ENCODE measurements at regions not wholly inside any gene's neighbourhood (a gene's known extent, or its start where the extent isn't known, plus 50 kb on each side); places are given as distances from the start of the nearest gene placed in this dataset.

DNA sequence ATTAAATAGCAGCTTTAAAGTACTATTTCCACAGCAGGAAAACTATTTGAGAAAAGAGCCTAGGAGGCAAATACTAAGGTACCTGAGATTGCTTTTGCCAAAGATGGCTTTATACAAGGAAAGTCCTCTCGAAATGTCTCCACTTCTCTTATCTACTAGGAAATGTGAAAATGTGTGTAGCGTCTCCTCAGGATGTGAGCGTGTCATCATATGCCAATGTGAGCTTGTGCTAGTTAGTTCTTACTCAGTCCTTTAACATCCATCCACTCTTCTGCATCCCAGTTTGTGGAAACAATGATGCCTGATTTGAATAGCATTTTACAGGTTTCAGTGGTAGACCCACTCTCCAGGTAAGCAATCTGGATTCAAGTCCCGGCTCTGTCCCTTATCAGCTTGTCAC, 421.0 kb downstream of the DYNC2H1 start:
- DNase-seq (ENCODE audit: low spot score), result no peak

DNA sequence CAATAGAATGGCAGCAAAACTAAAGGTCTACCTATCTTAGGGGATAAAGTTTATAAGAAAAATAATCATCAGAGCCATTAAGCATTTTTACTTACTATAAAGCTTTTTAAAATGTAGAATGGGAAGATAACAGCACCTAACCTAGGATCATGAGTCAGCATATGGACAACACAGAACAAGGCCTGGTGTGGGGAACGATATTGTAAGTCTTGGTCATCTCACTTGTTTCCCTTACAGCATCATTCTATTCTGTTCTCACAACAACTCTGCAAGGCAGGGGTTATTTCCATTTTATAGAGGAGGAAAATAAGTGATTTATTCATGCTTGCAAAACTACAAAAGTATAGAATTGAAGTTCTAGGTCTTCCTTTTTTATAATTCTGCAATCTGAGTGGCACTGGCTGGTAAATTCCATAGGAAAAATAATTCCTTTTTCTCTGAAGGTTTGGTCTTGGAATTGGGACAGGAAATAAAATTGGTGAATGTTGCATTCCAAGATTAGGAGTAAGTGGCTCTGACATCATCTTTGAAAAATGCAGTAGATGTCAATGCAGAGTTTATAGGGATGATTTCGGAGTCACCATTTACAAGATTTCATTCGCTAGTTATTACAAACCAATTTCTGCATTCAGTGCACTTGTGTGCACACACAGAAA, 423.0 kb downstream of the DYNC2H1 start:
- DNase-seq (ENCODE audit: low spot score), result no peak

DNA sequence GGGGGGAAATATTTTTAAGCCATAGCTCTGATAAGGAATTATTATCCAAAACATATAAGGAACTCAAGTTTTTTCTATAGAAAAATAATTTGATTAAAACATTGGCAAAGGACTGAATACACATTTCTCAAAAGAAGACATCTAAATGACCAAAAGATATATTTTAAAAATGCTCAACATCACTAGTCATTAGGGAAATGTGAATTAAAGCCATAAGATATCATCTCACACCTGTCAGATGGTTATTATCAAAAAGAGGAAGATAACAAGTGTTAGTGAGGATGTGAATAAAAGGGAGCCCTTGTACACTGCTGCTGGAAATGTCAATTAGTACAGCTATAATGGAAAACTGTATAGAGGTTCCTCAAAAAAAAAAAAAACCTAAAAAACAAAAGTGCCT, 425.0 kb downstream of the DYNC2H1 start:
- no peak for DNase-seq (ENCODE audit: low spot score)

DNA sequence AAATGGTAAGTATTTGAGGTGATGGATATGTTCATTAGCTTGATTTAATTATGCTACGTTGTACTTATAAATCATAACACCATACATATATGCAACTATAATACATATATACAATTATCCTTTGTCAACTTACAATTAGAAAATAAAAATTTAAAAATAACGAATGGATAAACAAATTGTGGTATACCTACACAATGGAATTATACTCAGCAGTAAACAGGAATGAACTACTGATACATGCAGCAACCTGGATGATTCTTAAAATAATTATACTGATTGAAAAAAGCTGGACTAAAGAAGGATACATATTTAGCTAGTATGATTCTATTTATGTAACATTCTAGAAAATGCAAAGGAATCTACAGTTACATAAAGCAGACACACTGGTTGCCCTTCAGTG, 425.7 kb downstream of the DYNC2H1 start:
- no peak for DNase-seq (ENCODE audit: low spot score)

DNA sequence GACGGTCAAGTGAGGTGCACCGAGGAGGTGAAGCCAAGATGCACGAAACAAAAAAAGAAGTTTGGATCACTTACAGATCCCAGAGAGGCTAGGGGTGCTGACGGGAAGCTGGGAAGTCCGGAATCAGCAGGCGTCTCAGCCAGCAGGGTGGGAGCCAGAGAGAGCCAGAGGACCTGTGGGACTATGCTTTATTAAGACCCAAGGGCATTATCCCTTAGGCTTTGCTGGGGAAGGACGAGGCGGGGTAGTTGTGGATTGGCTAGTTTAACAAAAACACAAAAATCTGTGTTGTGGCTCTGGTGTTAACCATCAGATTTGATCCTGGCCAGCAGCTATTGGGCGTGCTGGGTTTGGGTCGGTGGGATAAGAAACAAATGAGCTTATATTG, 427.1 kb downstream of the DYNC2H1 start:
- DNase-seq (ENCODE audit: low spot score), result no peak

DNA sequence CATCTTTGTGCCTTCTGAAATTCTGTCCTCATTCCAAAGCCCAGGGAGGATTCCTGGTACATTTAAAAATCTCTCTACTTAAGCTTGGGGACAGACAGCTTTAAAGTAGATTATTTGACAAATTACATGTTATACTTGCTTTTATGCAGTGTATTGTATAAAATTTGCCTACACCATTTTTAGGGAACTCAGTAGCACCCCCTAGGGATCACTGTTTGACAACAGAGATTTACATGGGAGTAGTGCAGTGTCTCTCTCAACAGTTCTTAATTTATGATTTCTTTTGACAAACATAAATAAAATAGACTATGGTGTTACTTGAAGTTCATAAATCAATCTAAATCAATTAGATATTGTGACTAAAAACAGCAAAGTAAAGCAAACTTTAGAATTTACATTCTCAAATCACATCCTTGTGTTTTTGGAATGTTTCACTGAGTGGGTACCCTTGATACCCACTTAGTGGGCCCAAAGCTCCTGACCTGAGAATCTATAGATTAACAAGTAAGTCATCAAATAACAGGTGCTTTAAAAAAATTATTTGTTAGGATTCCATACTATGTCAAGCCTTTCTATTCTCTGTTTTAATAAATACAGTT, 428.8 kb downstream of the DYNC2H1 start:
- no peak for DNase-seq (ENCODE audit: low spot score)

DNA sequence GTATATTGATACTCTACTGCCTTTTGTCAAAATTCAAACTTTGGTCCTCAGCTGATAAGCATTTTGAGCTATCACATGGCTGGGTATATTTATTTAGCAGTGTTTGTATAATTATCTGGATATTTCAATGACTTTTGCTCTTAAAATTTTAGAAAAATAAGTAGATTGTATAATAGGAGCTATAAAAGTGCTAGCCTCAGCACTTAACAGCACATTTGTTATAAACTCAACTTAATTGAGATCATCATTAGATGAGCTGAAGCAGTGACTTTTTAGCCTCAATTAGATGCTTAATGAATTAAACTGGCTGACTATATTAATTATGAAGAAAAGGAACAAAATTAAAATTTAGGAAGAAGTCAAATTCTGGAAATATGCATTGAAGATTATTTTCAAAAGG, 429.9 kb downstream of the DYNC2H1 start:
- DNase-seq (ENCODE audit: low spot score), result no peak

DNA sequence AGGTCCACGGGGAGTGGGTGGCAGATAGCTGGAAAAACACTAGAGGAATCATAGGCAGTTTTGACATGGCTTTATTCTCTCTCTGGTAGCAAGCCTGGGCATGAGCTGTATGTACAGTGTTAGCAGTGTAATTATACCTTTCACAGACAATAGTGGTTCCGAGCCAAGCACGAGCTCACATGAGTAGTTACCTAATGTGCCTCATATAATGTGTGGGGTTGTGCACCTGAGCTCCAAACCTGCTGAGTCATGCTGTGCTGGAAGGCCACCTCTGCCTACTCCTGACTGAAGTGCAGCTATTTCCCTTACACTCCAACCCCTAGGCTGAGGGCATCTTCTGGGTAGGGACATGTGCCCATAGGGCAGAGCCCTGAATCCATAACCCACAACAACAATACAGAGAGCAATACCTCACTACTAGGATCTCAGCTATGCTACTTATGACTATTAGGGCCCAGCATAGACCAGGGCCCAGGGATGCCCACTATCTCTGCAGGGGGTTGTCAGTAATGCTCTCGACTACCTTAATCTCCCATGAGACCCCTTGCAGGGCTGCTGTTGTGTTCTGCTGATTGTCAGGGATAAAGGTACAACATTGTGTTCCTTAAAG, 432.1 kb downstream of the DYNC2H1 start:
- no peak for DNase-seq (ENCODE audit: low spot score)

DNA sequence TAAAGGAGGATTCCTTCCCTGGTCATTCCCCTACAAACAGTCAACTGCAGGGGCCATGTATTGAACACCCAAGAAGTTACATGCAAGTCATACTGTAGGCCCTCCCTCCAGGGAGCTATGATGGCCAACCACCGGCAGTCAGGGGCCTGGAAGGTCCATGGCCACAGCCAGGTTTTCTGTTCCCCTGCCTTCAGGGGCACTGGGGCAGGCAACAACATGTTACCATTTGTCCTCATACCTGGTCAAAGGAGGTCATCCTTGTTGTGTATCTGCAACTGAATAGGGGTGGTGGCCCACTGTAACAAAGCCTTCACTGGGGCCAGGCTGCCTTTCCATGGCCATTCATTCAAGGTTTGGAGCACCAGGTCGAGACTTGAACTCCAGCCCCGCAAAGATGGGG, 433.6 kb downstream of the DYNC2H1 start:
- DNase-seq (ENCODE audit: low spot score), result no peak

DNA sequence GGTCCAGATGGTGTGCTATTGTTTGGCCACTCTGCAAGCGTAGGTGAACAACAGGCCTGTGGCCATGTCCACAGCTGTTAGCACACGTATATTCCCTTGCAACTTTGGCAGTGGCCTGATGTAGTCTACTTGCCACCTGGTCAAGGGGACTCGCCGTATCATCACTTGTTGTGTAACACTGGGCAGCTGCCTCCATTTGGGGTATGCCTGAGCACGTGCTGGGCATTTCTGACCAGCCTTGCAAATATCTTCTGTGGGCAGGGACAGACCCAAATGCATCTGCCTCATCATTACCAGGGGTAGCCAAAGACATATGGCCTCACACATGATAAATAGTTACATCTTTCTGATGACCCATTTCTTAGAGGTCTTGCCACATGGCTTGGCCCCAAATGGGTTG, 434.2 kb downstream of the DYNC2H1 start:
- DNase-seq (ENCODE audit: low spot score), result no peak

DNA sequence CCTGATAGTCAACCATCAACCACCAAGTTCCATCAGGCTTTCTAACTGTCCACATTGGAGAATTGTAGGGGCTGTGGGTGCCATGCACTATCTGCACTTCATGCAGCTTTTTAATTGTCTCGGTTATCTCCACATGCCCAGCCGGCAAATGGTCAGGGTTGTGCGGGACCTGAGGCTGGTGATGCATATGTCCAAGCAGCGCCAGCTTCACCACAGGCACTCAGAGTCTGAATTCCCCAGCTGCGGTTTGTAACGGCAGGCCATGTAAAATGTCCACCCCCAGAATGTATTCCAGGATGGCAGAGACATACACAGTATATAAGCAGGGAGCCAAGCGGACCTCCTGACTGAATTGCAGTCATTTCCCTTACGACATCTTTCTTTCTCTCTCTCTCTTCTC, 435.6 kb downstream of the DYNC2H1 start:
- no peak for DNase-seq (ENCODE audit: low spot score)

DNA sequence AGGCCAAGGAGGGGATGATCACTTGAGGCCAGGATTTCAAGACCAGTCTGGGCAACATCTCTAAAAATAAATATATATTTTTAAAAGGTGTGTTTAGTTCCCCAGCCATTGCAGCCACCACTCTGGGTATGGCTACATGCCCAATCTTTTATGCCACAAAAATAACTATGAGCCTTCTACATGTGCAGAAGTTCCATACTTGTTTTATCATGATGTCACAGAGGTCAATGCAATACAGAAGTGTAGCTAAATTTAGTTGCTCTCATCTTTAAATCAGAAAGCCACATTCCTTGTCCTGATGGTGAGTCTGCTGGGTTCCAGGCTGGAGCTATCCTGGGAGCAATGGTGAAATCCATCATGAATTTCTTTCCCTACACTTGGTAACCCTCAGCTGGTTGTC, 436.3 kb downstream of the DYNC2H1 start:
- no peak for DNase-seq (ENCODE audit: low spot score)

DNA sequence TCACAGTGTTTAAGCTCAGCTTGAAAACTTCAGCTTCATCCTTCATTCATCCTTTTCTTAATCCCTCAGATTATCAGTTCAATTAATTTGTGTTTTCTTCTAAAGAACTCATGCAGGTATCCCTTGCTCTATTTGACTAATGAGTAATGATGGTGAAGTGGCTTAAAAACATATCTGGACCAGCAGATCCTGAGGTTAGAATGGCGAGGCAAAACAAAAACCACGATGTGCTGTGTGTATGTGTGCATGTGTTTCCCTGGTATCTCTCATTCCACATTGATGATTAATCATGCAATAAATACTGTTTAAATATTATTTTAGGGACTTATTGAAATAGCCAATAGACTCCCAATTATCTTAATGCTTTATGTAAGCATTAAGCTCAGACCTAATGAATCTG, 437.0 kb downstream of the DYNC2H1 start:
- no peak for DNase-seq (ENCODE audit: low spot score)

DNA sequence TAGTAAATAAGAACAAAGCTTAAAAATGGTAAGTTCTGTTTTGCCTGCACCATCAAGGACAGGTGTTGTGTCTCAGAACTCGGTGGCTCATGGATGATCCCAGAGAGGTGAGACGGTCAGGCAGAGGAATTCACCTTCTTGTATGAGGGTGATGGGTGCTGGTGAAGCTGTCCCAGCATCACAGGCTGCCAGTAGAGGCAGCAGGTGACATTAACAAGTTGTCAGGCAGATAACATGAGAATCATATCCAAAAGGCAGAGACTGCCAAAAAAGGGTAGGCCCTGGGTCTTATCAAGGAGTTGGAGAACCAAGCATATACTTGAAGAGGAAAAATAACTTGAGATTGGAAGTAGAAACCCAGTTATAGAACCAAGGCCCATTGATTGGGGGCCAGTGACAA, 437.8 kb downstream of the DYNC2H1 start:
- DNase-seq (ENCODE audit: low spot score), result no peak

DNA sequence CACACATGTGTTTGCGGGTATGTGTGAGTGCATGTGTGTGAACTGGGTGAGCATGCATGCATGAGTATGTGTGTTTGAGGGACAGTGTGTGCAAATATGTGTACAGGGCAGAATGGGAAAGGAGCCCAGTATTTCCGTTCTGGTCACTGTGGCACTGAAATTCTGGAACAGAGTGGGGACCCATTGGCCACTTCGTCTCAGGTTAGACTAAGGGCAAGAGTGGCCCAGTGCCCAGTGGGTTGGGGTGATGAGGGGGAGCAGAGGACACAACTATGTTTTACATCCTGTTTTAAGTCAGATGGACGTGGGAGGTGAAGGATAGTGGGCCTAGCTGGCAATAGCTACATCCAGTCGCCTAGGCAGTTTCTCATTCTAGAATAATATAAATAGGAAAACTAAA, 438.5 kb downstream of the DYNC2H1 start:
- DNase-seq (ENCODE audit: low spot score), result no peak

DNA sequence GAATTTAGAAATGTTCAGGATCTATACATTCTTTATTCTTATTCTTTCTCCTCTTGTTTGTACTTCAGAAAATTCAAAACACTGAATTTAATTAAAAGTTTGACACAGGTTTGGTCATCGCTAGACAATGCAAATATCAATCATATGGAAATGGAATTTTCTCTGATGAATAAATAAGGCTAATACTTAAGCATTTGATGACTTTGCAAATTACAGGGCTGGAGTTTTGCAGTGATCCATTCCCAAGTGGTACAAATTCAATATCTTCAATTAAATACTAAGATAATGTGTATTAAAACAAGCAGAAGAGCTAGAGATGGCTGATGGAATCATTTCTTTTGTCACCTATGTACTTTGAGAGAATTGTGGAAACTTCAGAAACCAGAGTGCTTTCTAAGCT, 439.6 kb downstream of the DYNC2H1 start:
- DNase-seq (ENCODE audit: low spot score), result no peak

DNA sequence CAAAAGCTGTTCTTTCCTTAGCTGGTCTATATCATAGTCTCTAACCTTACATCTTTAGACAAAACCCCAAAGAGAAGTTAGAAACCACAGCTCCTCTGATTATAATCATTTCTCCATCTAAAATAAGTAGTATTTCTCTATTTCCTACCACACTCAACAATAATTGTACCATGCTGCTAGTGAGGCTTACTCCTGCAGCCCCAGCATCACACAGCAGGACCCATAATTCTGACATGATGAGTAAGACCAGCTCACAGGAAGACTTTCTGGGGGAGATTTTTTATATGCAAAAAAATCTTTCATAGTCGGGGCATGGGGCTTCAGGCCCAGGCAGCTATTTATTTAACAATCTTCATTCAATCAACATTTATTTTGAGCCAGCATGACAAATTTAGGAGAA, 441.6 kb downstream of the DYNC2H1 start:
- no peak for DNase-seq (ENCODE audit: low spot score)

DNA sequence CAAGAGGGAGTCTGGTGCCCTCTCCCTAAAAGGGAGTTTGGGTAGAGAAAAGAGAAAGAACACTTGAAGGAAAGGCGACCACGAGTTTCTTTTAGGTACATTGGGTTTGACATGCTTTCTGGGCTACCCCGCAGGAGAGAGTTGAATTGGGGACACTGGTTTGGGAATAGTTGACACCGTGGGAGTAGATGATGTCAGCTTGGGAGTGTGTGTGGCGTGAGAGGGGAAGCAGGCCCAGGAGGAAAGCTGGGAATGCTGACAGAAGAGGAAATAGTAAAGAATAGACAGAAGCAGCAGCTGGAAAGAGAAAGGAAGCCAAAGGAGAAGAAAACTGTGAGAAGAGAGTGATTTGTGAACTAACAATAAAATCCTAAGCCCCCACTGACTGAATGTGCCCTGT, 442.9 kb downstream of the DYNC2H1 start:
- DNase-seq (ENCODE audit: low spot score), result no peak

DNA sequence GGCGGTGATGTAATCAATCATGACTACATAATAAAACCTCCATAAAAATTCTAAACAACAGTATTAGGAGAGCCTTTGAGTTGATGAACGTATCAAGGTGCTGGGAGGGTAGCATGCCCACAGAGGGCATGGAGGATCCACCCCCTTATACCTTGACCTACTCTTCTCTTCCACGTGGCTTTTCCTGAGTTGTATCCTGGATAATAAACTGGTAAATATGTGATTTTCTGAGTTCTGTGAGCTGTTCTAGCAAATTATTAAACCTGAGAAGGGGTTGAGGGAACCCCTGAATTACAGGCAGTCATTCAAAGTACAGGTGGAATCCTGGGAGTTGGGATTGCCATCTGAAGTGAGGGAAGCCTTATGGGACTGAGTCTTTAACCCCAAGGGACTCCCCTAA, 446.9 kb downstream of the DYNC2H1 start:
- no peak for DNase-seq (ENCODE audit: low spot score)

DNA sequence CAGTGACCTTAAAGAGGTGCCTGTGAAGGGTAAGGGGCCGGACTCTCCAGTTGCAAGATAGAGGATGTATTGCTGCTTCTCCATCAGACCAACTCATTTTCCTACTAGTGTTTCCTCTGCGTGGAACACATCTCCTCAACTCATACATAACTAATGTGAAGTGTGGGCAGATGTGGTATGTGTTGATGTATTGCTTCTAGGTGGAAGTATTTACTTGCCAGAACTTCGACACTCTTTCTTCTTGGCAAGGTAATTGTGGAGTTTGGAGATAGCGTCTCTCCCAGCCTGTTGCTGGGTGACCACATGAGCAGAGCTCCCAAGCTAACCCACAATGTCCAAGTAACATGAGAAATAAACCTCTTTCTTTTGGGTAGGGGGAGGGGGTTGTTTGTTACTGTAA, 456.9 kb downstream of the DYNC2H1 start:
- no peak for DNase-seq (ENCODE audit: low spot score)

DNA sequence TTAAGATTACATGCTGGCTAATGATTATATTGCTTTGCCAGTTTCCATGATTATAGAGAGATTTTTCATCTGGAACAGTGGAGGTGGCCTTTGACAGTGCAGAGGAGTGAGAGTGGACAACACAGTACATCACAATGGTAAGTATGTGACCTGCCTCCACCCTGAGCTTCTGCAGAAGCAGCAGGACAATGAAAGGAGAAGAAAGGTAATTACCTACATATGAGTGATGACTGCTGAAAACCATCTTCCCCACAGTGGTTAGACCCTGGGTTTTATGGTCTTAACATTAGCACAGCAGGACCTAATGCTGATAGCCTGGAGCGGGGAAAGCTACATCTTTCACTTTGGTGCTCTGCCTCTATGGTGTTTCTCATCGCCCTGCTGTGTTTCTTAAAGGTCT, 454.7 kb upstream of the DDI1 start:
- DNase-seq (ENCODE audit: low spot score), result no peak

DNA sequence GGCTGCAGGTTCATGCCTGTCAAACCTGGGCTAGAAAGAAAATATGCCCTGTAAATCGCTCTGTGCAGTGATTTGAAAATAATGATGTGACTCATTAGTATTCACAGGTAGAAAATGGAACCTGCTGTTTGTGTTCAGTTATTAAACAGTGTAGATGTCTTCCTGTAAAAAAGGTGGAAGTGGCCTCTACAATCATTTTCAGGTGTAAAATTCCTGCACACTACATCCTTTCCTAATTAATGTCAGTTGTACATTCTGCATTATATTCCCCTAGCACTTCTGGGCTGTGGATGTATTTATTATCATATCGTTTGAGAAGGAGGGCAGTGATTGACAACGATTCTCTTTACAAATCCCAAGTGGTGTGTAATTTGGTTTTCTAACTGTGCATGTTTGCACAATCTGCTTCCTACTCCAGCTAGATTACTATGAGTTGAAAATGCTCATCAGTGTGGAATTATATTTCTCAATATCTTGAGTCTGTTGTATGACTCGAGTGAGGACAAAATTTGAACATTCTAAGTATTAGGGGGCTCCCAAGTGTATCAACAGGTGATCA, 454.0 kb upstream of the DDI1 start:
- no peak for DNase-seq (ENCODE audit: low spot score)

DNA sequence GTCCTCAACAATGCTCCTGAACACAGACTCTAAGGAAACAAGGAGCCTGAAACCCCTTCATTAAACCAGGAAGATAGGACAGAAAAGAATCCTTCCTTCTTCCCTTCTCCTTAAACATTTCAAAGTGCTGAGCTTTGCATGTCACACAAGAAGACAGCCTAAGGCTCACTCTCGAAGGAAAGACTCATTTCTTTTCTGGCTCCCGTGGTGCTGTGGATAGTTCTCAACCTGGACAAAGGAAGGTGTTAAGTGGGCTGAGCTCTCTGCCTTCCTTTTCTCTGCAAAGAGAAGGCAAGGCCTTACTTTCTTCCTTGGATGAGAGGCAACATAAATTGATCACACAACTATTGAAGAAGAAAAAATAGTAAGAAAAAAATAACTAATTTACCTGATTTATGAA, 452.4 kb upstream of the DDI1 start:
- DNase-seq (ENCODE audit: low spot score), result no peak

DNA sequence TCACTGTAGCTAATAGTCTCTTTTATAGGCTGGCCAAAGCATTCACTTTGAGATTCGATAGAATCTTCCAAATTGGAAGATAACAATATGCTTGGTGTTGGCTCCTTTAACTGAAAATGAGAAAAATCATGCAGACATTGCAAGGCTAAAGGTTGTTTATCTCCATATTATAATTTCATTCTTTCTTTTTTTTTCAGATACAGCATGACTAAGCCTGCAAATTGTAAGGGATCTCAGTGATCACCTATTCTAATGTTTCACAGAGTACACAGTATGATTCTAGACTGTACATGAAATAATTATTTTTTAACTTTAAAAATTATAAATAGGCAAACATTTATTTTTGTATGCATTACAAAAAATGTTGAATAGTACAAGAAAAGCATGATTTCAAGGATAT, 451.7 kb upstream of the DDI1 start:
- DNase-seq (ENCODE audit: low spot score), result no peak
